GM06990 (cell line): ENCODE measurements at regions not wholly inside any gene's neighbourhood (a gene's known extent, or its start where the extent isn't known, plus 50 kb on each side); places are given as distances from the start of the nearest gene placed in this dataset.

Source experiments
- DNase-seq: peaks from one replicate; pipeline ENCODE4 v3.0.0-alpha.2; 2011; ENCODE audit not compliant: insufficient read length; ENCODE audit errors: extremely low read depth
- H3K27me3 ChIP-seq: replicated peaks from 2 replicates; pipeline ENCODE4 v1.6.0; 2011; ENCODE audit warnings: low read length; ENCODE audit not compliant: control insufficient read depth, insufficient read depth
- H3K36me3 ChIP-seq: 2 replicates; pipeline ENCODE4 v1.5.1; 2011; ENCODE audit warnings: low read length; ENCODE audit not compliant: control insufficient read depth, insufficient read depth
- H3K4me3 ChIP-seq: replicated peaks from 2 replicates; pipeline ENCODE4 v1.5.1; 2011; ENCODE audit warnings: low read depth, mild to moderate bottlenecking, control low read depth, low read length
- TF ChIP-seq, protein P1 (sequence below): IDR thresholded peaks from 2 replicates; pipeline ENCODE4 v1.5.1; 2011; ENCODE audit warnings: low read length, control low read depth, mild to moderate bottlenecking, inconsistent platforms; ENCODE audit not compliant: insufficient read depth, poor library complexity, severe bottlenecking

DNA sequence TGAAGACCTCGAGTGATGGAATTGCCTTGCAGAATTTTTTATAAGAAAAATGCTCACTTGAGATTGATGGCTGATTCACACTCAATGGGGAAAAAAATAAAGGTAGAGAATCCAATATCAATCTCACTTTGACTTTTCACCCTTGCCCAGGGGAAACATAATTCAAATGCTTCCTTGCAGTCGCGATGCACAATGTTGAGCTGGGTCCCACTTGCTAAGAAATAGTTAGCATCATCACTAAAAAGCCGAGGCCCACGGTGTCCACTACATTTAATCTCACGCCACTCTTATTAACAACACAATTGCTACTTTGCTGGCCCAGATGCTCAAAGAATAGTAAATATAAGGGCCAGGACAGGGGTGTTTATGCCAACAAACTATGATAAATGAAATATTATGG is 223.4 kb downstream of the SPTSSA start:
- TF ChIP-seq, protein P1, sequence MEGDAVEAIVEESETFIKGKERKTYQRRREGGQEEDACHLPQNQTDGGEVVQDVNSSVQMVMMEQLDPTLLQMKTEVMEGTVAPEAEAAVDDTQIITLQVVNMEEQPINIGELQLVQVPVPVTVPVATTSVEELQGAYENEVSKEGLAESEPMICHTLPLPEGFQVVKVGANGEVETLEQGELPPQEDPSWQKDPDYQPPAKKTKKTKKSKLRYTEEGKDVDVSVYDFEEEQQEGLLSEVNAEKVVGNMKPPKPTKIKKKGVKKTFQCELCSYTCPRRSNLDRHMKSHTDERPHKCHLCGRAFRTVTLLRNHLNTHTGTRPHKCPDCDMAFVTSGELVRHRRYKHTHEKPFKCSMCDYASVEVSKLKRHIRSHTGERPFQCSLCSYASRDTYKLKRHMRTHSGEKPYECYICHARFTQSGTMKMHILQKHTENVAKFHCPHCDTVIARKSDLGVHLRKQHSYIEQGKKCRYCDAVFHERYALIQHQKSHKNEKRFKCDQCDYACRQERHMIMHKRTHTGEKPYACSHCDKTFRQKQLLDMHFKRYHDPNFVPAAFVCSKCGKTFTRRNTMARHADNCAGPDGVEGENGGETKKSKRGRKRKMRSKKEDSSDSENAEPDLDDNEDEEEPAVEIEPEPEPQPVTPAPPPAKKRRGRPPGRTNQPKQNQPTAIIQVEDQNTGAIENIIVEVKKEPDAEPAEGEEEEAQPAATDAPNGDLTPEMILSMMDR: no peak
- no peak overlapping the region for H3K4me3 ChIP-seq
- peaks cover 2% of the 10 kb centered on the region for H3K27me3 ChIP-seq
- no peak for DNase-seq
- no peaks in the 10 kb centered on the region for H3K36me3 ChIP-seq

DNA sequence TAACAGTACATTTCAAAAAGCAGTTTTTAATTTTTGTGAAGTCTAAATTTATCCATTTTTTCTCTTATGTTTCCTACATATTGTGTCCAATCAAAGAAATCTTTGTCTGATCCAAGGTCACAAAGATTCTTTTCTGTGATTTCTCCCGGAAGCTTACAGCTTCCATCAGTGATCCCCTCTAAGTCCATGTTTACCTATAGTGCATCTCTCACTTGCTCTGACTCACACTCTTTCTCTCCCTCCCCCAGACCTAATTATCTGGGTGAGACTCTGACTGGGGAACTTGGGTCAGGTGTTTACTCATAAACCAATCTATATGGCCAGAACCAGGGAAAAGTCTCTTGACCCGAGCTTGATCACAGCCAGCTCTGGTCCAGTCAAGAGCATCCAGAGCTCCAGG is 224.4 kb downstream of the SPTSSA start:
- Histone ChIP-seq H3K36me3 (no peaks in the 10 kb centered on the region), H3K27me3 (peaks cover 2% of the 10 kb centered on the region), H3K4me3 (no peak overlapping the region)
- TF ChIP-seq, protein P1: no peak
- no peak for DNase-seq

DNA sequence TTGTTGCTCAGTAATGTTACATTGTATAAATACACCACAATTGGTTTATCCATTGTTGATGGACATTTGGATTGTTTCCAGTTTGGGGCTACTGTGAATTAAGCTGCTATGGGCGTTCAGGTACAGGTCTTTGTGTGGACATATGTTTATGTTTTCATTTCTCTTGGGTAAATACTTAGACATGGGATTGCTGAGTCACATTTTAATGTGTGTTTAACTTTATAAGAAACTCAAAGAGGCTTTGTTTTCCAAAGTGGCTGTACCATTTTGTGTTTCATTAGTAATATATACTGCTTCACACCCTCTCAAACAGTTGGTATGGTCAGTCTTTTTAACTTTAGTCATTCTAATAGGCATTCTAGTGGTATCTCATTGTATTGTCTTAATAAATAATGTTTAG is 225.0 kb downstream of the SPTSSA start:
- H3K36me3 ChIP-seq: no peaks in the 10 kb centered on the region
- H3K4me3 ChIP-seq: no peak overlapping the region
- TF ChIP-seq, protein P1: no peak
- DNase-seq: no peak
- H3K27me3 ChIP-seq: peaks cover 2% of the 10 kb centered on the region

DNA sequence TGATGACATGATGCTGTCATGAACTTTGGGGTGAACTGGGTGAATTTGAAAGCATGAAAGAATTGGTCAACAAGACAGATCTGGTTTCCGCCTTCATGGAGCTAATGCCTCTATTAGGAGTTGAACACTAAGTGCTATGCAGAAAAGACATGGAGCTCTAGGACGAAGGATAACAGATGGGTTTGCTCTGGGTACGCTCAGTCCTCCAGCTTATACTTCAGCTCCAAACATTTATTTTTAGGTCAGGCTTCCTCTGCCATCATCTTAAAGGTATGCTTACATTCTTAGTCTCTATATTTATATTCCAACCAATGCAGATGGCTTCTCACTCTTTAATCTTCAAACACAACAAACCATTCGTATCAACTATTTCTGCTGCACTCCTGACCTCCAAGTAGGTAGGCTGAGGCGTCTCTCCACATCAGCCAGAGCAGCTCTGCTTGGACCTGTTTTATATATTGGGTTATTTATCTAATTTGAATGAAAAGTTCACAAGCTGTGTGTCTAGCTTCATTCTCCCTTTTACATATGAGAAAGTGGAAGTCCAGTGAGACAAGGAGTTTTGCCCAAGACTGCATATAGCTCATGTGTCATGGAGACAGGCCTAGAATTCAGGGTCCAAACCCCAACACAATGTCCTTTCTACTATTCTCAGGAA is 226.3 kb downstream of the SPTSSA start:
- Histone ChIP-seq H3K36me3 (no peaks in the 10 kb centered on the region), H3K4me3 (no peak overlapping the region), H3K27me3 (no peaks in the 10 kb centered on the region)
- TF ChIP-seq, protein P1: no peak
- DNase-seq: no peak

DNA sequence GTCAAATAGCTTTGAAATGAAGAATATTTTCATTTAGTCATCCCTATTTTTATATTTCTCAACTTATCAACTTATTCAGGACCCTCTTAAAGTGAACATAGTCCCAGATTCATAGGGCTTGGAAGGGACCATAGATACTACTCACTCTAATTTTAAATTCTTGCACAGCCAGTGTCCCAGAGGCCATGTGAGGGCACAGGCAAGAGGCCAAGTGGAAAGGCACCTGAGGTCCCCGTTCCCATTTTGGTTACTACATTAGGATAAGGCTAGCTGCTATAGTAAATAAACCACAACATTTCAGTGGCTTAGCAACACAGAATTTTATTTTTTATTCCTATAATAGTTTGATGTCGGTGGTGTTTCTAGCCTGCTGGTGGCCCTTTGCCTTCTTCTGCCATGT is 227.8 kb downstream of the SPTSSA start:
- Histone ChIP-seq H3K4me3 (no peak overlapping the region), H3K36me3 (no peaks in the 10 kb centered on the region), H3K27me3 (no peaks in the 10 kb centered on the region)
- TF ChIP-seq, protein P1: no peak
- no peak for DNase-seq

DNA sequence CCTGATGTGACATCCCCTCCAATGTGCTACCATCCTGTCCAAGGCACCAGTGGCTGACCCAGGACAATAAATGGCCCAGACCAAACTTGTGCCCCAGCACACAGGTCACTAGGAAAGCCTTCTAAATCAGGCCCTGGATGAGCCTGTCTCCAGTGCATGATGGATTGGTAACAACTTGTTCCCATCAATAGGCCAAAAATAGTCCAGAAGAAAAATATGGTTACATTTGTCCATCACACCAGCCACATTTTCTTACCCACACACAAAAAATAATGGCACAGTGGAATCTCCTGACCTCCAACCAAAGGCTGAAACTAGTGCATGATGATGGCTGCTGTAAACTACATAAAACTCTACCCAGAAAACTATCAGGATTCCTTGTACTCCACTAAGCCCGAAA is 228.4 kb downstream of the SPTSSA start:
- H3K36me3 ChIP-seq: no peaks in the 10 kb centered on the region
- DNase-seq: no peak
- no peak overlapping the region for H3K4me3 ChIP-seq
- H3K27me3 ChIP-seq: no peaks in the 10 kb centered on the region
- TF ChIP-seq, protein P1: no peak
